GM19324 (cell line): ENCODE measurements at regions not wholly inside any gene's neighbourhood (a gene's known extent, or its start where the extent isn't known, plus 50 kb on each side); places are given as distances from the start of the nearest gene placed in this dataset.
"Not testable (repeated sequence)": the region's sequence is repeated elsewhere in the genome, so short reads cannot be mapped to it uniquely, and the experiment has no call there.

Experiments
- ATAC-seq: cut with Tn5 transposase; IDR thresholded peaks from one replicate; pipeline ENCODE4 v1.9.1; 2021; ENCODE audit warnings: mild to moderate bottlenecking, moderate library complexity; ENCODE audit not compliant: unreplicated experiment, low FRiP score

- no peak for ATAC-seq
Measured at GRCh38 chr13:94906605-94907004, 194.3 kb upstream of the SOX21 start.

- ATAC-seq = no peak
Measured at GRCh38 chr13:94902722-94903407, 190.5 kb upstream of the SOX21 start.

- no peak for ATAC-seq
Measured at GRCh38 chr13:94901070-94901469, 188.7 kb upstream of the SOX21 start.

GRCh38 chr13:94896719-94897317 is 184.5 kb upstream of the SOX21 start:
- no peak for ATAC-seq

- no peak for ATAC-seq
Measured at GRCh38 chr13:94896238-94896637, 183.9 kb upstream of the SOX21 start.

GRCh38 chr13:94886191-94886590 is 173.8 kb upstream of the SOX21 start:
- no peak for ATAC-seq

- no peak for ATAC-seq
Measured at GRCh38 chr13:94880463-94880862, 168.1 kb upstream of the SOX21 start.

GRCh38 chr13:94878602-94879165 is 166.3 kb upstream of the SOX21 start:
- no peak for ATAC-seq

GRCh38 chr13:94864474-94864873 is 152.1 kb upstream of the SOX21 start:
- no peak for ATAC-seq

GRCh38 chr13:94860981-94861407 is 148.6 kb upstream of the SOX21 start:
- ATAC-seq = peak; percentile 50

GRCh38 chr13:94859811-94860210 is 147.5 kb upstream of the SOX21 start:
- no peak for ATAC-seq

GRCh38 chr13:94859278-94859691 is 146.9 kb upstream of the SOX21 start:
- ATAC-seq = no peak

GRCh38 chr13:94858856-94859255 is 146.5 kb upstream of the SOX21 start:
- ATAC-seq = no peak

GRCh38 chr13:94854688-94855087 is 142.3 kb upstream of the SOX21 start:
- no peak for ATAC-seq

GRCh38 chr13:94851576-94851975 is 139.2 kb upstream of the SOX21 start:
- no peak for ATAC-seq

GRCh38 chr13:94849254-94849653 is 136.9 kb upstream of the SOX21 start:
- ATAC-seq = no peak

GRCh38 chr13:94842901-94843300 is 130.6 kb upstream of the SOX21 start:
- ATAC-seq = no peak

- ATAC-seq = not testable (repeated sequence)
Measured at GRCh38 chr13:94837056-94837455, 124.7 kb upstream of the SOX21 start.

- ATAC-seq = no peak
Measured at GRCh38 chr13:94829837-94830365, 117.6 kb upstream of the SOX21 start.

- no peak for ATAC-seq
Measured at GRCh38 chr13:94829185-94829836, 117.0 kb upstream of the SOX21 start.

- ATAC-seq = no peak
Measured at GRCh38 chr13:94827566-94827965, 115.2 kb upstream of the SOX21 start.
